PC-9 (cell line): ENCODE measurements at regions not wholly inside any gene's neighbourhood (a gene's known extent, or its start where the extent isn't known, plus 50 kb on each side); places are given as distances from the start of the nearest gene placed in this dataset.

Experiments
- EZH2 ChIP-seq: fragments of 200-600 bp; sonication (generic); IDR thresholded peaks from 2 replicates; pipeline ENCODE4 v1.8.0; 2017; ENCODE audit warnings: antibody characterized with exemption, low read depth
- TF ChIP-seq, protein P1 (sequence below): fragments of 200-600 bp; sonication (generic); conservative IDR thresholded peaks from 2 replicates; pipeline ENCODE4 v1.6.1; 2017; ENCODE audit warnings: mixed run types, antibody characterized with exemption, mild to moderate bottlenecking, moderate library complexity

DNA sequence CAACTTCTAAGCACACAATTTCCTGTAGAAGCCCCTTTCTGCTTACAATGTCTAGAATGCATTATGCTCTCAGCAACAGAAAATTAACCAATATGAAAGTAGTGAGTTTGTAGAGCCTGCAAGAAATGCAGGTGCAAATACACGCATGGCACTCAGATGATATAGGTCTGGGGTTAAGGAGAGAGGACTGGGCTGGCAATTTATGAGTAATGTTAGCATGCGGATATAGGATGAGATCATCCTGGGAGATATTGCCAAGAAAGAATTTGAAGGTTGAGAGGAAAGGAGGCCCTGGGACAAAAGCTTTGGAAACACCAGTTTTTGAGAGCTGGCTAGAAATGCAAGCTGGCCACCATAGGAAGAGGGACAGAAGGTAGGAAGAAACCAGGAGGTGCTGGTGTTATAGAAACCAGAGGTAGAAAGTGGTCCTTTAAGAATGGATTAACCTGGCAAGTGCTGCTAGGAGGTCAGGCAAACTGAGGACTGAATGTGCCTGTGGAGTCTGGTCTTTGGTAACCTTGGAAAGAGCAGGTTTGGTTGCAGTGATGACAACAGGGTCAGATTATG, 183.2 kb upstream of the MYLIP start:
- TF ChIP-seq, protein P1, sequence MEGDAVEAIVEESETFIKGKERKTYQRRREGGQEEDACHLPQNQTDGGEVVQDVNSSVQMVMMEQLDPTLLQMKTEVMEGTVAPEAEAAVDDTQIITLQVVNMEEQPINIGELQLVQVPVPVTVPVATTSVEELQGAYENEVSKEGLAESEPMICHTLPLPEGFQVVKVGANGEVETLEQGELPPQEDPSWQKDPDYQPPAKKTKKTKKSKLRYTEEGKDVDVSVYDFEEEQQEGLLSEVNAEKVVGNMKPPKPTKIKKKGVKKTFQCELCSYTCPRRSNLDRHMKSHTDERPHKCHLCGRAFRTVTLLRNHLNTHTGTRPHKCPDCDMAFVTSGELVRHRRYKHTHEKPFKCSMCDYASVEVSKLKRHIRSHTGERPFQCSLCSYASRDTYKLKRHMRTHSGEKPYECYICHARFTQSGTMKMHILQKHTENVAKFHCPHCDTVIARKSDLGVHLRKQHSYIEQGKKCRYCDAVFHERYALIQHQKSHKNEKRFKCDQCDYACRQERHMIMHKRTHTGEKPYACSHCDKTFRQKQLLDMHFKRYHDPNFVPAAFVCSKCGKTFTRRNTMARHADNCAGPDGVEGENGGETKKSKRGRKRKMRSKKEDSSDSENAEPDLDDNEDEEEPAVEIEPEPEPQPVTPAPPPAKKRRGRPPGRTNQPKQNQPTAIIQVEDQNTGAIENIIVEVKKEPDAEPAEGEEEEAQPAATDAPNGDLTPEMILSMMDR, result no peak
- TF ChIP-seq EZH2, result no peak
